HG02973 (cell line): ENCODE measurements at regions not wholly inside any gene's neighbourhood (a gene's known extent, or its start where the extent isn't known, plus 50 kb on each side); places are given as distances from the start of the nearest gene placed in this dataset.

Source experiments
- ATAC-seq: cut with Tn5 transposase; IDR thresholded peaks from one replicate; pipeline ENCODE4 v1.9.1; 2021; ENCODE audit warnings: moderate library complexity; ENCODE audit not compliant: unreplicated experiment

GRCh38 chr3:113051787-113052186, 61.0 kb downstream of the GTPBP8 start:
- no peak for ATAC-seq

DNA sequence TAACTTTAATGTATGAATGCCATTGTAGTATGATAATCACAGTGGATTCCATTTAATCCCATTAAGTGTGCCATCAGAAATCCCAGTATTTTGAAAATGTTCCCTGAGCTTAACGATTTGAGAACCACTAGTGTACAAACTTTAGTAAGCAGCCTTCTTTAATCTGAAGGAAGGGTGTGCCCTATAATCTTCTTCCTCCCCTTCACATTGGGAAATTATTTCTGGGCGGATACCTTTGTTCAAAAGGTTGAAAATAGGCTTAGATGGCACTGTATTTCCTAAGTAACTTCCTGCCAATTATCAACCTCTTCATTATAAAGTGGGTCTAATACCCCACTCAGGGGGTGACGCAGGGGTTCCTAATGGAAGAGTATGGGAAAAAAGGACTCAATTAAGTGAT, 62.4 kb downstream of the GTPBP8 start:
- no peak for ATAC-seq

DNA sequence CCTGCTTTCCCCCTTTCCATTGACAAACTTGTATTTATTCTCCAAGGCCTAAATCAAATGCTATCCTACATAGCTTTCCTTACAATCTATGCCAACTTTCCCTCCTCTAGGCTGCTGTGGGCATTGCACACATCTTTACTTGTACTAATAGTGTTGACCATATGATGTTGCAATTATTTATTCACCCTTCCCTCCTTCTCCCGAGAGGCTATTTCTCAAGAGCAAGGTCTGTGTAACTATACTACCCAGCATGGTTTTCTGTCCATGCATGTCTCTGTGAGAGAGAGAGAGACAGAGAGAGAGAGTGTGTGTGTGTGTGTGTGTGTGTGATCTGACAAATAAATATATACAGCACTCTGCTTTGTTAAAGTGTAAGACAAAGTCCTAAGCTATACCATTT, 63.8 kb downstream of the GTPBP8 start:
- no peak for ATAC-seq

GRCh38 chr3:113055201-113055600, 64.4 kb downstream of the GTPBP8 start:
- no peak for ATAC-seq

DNA sequence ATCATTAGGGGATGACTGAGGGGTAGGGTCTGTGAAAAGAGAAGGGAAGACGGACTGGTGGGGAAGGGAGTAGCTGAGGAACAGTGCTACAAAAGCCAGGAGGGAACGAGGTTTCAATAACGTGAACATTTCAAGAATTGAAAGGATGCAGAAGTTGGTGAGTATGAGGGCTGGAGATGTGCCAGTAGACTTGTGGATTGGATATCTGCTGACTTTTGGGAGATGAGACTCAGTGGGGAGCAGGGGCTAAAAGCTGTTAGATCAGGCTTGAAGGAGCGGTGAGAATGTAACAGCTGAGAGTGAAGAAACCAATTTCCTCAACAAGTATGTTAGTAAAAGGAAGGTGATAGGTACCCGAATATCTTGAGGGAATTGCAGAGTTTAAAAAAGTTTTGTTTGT, 65.2 kb downstream of the GTPBP8 start:
- no peak for ATAC-seq

GRCh38 chr3:113057117-113057516, 66.3 kb downstream of the GTPBP8 start:
- ATAC-seq, result peak; percentile 82

- ATAC-seq, result no peak
Measured at GRCh38 chr3:113058188-113058587, 67.4 kb downstream of the GTPBP8 start.

DNA sequence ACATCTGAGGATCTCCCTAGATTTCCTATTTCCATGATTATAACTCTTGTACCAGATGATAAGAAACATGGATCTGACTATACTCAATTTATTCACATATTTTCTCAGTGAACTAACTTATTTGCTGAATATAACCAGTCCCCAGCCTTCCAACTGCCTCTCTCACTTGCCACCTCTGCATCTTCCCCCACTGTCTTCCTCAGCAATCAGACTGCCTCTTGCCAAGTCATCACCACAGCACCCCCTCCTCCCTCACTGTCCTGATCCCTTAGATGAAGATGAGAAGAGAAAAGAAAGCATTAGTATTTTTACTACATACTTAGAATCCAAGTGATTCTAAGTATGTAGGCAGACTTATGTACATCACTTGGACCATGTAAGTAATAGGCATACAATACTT, 71.9 kb downstream of the GTPBP8 start:
- no peak for ATAC-seq

- no peak for ATAC-seq
Measured at GRCh38 chr3:113063126-113063894, 72.5 kb downstream of the GTPBP8 start.

GRCh38 chr3:113064183-113064582, 73.4 kb downstream of the GTPBP8 start:
- ATAC-seq, result no peak

DNA sequence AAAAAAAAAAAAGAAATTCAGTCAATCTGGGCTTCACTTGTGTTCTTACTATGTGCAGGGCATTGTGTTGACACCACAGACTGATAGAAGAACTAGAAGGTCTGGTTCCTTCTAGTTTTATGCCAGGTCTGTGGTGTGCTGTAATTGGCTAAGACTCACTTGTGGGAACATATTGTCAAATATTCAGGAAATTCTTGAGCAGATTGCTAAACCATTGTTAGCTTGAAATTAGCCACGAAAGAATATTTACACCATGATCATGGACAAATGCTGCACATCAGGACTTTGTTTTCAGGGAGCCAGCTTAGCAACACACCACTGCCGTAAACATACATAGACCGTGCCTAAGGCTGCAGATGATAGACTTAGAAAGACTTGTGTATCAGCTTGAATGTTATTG, 74.6 kb downstream of the GTPBP8 start:
- no peak for ATAC-seq

DNA sequence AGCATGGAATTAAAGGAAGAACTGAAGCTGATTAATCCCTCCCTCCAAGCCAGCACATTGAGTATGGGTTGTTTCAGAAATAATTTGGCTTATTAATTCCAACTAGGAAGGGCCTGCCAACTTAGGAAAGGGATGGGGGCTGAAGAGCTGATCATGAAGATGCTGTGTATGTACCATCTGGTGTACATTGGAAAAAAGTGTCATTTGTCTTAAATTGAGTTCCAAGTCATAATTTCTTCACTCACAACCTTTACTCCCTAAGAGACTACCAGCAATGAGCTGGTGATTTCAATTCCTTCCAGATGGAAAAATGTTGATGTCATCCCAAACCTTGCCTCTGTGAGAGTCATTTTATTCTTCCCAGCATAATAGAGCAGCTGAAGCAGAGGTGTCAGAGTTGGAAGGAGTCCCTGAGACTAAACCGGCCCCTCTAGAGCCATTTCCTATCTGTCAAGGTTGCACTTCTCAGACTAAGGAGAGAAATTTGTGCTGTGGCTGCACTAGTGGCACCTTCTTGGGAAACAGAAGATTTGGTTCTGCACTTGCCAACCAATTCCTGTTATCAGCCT, 79.4 kb downstream of the GTPBP8 start:
- ATAC-seq, result no peak

DNA sequence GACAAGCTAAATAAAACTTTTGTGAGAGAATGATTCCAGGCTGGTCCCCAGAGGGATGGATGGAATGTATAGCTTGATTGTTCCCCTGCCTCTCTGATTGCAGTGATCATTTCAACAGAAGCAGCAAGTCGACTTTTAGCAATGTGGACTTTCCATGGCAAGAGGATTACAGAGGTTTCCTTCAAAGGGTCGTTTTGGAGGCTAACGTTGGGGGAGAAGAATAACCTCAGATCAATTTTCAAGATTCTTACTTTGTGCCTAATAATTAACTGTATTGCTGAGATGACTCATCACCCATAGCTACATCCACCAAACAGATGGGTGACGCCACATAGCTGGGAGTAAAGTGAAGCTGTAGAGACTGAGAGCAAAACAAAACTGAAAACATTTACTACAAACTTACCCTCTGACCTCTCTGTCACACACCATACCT, 79.9 kb downstream of the GTPBP8 start:
- peak; percentile 98 for ATAC-seq

DNA sequence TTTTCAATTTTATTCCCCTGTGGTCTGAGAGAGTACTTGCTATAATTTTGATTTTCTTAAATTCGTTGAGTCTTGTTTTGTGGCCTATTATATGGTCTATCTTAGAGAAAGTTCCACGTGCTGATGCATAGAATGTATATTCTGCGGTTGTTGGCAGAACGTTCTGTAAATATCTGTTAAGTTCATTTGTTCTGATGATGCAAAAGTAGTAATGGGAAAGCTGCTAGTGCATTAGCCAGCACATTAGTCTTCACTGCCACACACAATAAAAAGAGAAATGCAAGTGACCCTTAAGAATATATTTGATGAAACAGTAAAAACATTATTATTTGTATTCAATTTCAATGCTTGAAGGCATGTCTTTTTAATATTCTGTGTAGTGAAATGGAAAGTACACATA, 84.8 kb downstream of the GTPBP8 start:
- ATAC-seq, result no peak

DNA sequence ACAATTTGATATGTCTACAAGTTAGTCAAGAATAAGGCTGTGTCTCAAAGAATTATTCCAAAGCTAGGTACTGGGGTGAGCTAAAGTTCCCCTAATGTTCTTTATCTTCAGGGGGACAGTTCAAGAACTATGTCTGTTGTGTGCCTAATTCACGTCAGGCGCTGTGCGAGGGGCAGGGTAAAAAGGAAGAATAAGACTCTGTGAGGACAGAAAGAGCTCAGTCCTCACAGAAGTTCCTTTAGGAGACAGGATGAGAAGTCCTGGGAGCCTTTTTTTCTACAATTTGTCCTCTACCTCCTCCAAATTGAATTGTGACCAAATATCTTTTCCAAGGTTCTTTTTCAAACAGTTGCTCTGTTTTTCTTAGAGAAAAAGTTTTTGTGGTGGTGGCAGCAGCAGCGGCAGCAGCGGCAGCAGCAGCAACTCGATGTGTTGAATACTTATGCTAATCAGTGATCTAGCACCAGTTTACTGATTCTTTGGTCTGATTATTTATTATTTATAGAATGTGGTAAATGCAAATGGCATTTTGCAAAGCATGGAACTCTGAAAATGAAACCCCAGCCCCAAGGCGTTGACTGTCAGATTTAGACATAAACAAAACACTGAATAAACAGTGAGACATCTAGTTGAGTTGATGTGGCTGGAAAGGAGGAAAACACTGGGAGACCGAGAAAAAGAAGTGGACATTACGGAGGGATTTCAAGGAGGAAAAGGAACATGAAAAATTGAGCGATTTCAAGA, 88.6 kb downstream of the GTPBP8 start:
- ATAC-seq, result peak; percentile 75

GRCh38 chr3:113084777-113085176, 94.0 kb downstream of the GTPBP8 start:
- ATAC-seq, result no peak

GRCh38 chr3:113086560-113087461, 96.0 kb downstream of the GTPBP8 start:
- ATAC-seq, result no peak

GRCh38 chr3:113088616-113089015, 97.8 kb downstream of the GTPBP8 start:
- no peak for ATAC-seq

DNA sequence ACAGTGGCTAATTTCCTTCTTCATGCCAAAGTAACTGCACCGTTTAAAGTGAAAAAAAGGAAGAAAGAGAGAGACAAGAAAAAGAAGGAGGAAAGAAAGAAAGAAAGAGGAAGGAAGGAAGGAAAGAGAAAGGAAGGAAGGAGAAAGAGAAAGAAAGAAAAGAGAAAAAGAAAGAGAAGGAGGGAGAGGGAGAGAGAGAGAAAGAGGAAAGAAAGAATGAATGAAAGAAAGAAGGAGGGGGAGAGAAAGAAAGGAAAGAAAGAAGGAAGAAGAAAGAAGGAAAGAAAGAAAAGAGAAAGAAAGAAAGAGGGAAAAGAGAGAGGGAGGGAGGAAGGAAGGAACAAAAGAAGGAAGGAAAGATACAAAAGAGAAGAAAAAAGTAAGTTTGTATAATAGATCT, 100.6 kb downstream of the GTPBP8 start:
- no peak for ATAC-seq

DNA sequence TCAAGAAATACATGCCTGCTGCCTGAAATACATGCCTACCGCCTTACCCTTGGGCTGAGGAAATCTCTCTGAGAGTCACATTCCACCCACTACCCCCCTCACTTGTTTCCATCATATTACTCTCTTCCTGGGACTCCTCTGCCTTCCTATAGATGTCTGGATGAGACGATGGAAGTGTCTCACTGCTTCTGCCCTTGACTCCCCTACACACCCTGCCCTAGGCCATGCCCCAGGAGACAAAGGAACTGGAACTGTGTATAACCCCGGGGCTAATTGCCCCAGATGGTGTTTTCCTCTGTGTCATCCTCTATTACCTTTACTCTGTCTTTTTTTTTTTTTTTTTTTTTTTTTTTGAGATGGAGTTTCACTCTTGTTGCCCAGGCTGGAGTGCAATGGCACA, 102.0 kb downstream of the GTPBP8 start:
- no peak for ATAC-seq
